ENCODE measurements at regions not wholly inside any gene's neighbourhood (a gene's known extent, or its start where the extent isn't known, plus 50 kb on each side); places are given as distances from the start of the nearest gene placed in this dataset.

DNA sequence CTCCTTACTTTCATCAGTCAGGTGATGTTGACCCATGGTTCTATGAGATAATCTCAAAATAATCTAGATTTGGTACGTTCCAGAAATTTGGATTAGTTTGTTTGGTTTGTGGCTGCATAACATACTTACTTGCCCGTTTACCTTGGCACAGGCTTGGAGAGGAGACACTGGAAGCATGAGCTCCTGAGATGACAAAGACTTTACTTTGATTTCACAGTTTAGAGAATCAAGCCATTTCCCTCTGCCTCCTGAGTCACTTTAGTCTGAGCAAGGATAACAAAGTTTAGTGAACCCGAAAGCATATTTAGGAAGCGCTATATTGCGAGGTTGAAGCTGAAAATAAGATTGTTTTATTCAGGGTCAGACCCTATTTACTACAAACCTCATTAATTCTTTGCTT lies 643.4 kb downstream of the QKI start:
- TF ChIP-seq, protein P1, sequence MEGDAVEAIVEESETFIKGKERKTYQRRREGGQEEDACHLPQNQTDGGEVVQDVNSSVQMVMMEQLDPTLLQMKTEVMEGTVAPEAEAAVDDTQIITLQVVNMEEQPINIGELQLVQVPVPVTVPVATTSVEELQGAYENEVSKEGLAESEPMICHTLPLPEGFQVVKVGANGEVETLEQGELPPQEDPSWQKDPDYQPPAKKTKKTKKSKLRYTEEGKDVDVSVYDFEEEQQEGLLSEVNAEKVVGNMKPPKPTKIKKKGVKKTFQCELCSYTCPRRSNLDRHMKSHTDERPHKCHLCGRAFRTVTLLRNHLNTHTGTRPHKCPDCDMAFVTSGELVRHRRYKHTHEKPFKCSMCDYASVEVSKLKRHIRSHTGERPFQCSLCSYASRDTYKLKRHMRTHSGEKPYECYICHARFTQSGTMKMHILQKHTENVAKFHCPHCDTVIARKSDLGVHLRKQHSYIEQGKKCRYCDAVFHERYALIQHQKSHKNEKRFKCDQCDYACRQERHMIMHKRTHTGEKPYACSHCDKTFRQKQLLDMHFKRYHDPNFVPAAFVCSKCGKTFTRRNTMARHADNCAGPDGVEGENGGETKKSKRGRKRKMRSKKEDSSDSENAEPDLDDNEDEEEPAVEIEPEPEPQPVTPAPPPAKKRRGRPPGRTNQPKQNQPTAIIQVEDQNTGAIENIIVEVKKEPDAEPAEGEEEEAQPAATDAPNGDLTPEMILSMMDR (IDR thresholded peaks at IDR 0.05; ENCODE audit: insufficient read depth, low read depth, low read length) = no peak
- no peak for TF ChIP-seq EZH2 (IDR thresholded peaks at IDR 0.05; ENCODE audit: insufficient read depth, low read length)
